GM18505 (cell line): ENCODE measurements at regions not wholly inside any gene's neighbourhood (a gene's known extent, or its start where the extent isn't known, plus 50 kb on each side); places are given as distances from the start of the nearest gene placed in this dataset.
A peak's percentile ranks its signal among the peaks of the same experiment; 100 is the strongest.

Experiments
- ATAC-seq: cut with Tn5 transposase; IDR thresholded peaks from one replicate; pipeline ENCODE4 v1.9.1; 2021; ENCODE audit not compliant: unreplicated experiment
- POLR2A ChIP-seq: IDR thresholded peaks from 4 replicates; pipeline ENCODE4 v1.6.1; 2011; ENCODE audit warnings: borderline replicate concordance; ENCODE audit not compliant: insufficient read depth, insufficient read length; ENCODE audit errors: extremely low read depth

DNA sequence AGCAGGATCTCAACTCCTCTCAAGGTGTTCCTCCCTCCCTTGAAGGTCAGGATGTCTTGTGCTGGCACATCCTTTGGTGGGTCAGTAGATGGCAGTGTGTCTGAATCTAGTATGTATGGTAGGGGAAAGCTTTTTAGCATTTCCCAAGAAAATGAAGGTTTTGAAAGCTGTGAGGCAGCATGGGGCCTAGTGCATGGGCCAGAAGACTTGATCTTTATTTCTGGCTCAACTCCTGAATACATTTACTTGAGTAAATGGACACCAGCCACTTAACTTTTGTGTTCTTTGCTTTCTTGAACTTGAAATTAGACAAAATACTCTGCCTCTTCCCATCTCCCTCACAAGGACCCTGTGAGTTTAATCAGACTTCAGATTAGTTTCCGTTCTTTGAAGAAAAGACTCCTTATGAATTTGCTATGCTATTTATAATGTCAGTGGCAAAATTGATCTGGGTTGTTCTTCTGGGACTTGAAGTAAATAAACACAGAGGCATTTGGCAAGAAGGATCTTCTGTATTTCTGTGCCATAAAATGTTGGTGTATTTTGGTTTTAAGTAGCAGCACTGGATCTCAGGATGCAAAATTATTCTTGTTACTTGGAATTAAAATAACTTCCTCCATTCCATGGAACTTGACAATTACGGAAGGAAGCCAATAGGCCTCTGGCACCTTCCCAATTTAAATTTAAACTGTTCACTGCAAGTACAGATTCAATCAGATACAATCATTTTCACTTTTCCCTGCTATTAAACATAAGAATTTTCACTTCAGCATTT lies 288.8 kb downstream of the CASP12 start:
- peak; percentile 84 for ATAC-seq

GRCh38 chr11:104602643-104603042 lies 295.6 kb downstream of the CASP12 start:
- no peak for TF ChIP-seq POLR2A
- ATAC-seq = no peak

More for the DNA sequence above, 288.8 kb downstream of the CASP12 start:
- TF ChIP-seq POLR2A = no peak

- TF ChIP-seq POLR2A = no peak
- no peak for ATAC-seq
Observed at GRCh38 chr11:104594228-104594958, 303.9 kb downstream of the CASP12 start.

DNA sequence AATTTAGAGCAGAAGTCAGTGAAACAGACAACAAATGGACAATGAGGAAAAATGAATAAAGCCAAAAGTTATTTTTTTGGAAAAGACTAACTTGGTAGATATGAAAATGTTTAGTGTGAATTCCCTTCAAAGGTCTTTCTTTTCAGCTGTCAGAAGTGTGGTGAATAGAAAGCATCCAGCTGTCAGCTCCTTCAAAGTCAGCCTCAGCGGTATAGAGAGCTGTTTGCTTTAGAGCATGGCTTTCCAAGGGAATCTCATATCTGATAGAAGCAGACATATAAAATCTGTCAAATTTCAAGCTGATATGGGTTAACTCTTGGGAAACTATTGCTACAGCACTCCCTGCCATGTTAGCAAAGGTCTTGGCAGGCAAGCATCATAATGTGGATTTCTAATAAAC lies 309.3 kb downstream of the CASP12 start:
- ATAC-seq = no peak
- no peak for TF ChIP-seq POLR2A

- ATAC-seq = no peak
Observed at GRCh38 chr11:104588446-104588845, 309.8 kb downstream of the CASP12 start.

GRCh38 chr11:104584823-104585222 lies 313.4 kb downstream of the CASP12 start:
- ATAC-seq = no peak
- no peak for TF ChIP-seq POLR2A

More at GRCh38 chr11:104588446-104588845, 309.8 kb downstream of the CASP12 start:
- TF ChIP-seq POLR2A = no peak

DNA sequence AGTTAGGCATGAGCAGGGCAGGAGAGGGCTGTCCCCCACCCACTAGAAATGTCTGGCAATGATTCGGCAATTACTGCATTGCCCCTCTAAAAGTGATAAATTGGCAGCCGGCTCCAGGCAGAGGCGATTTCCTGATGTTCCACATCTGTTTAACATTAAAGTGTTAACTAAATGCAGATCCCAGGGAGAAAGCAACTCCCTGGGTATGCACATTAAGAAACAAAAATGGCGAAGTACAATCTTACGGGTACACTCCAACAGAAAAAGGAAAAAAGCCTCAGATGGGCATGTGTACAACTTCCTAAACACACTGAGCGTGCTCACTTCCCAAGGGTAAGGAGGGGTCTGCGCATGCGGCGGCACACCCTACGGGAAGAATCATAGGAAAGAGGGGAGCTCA lies 314.4 kb downstream of the CASP12 start:
- ATAC-seq = no peak
- TF ChIP-seq POLR2A = no peak

DNA sequence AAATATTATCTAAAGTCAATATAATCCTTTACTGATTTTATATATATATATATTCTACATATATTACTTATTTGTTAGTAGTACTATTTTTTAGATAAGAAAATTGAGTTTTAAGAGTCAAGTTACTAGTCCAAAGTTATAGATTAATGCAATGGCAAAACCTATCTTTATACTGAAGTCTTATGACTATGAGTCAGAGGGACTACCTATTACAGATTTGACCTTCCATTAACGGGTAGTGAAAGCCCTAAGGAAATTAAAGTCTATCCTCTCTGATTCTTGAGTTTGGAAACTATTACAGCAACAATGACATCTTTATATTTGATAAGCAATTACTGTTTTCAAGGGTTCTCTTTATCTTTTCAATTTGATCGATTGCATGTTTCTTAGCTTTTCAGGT lies 315.8 kb downstream of the CASP12 start:
- ATAC-seq = no peak
- TF ChIP-seq POLR2A = no peak

DNA sequence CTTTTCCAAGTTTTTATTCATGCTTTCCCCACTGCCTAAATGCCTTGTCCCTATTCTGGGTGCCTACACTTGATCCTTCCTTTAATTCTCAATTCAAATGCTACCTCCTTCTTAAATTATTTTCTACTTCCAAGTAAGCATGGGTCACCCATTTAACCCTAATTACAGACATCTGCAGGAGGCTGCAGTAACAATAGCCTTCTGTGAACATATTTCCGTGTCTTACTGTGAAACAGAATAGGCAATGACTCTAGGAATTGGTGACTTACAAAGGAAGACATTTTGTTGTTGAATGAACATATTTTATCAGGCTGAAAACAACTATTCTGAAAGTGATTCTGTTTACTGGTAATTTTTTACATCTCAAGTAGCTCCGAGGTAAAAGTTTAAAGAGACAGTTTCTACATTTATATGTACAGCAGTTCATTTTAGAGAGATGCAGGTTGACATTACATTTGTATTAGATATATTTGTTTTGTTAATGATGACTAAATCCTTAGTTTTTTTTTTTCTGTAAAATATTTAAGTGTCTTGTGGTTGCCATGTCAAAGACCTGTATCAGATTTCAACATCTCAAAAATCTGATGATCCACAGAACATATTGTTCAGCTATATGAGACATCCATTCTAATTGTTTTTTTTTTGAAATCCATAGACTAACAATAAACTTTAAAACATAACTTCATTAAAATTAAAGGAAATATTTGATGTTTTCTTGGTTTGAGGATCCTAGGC lies 316.8 kb downstream of the CASP12 start:
- no peak for ATAC-seq
- no peak for TF ChIP-seq POLR2A

DNA sequence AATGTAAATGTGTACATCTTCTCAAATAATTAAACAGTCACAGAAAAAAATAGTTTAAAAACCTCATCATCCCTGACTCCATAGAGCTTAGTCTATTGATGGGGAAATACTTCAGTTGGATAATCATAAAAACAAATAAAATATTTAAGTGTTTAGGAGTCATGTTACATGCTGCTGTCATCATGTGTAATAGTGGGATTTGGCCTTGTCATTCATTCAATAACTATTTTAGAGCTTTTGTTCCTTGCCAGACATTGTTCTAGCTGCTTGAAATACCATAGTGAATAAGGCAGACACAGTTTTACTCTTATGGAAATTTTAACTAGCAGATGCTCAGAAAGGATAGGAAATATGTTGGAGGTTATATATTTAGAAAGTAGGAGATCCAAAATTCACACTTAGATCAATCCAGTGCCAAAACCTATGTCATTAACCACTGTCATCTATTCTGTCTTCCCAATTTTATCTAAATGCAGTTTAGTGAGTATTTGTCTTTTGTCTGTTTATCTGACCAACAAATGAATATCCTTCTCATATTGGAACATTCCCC lies 324.7 kb downstream of the CASP12 start:
- ATAC-seq = no peak
- TF ChIP-seq POLR2A = no peak

DNA sequence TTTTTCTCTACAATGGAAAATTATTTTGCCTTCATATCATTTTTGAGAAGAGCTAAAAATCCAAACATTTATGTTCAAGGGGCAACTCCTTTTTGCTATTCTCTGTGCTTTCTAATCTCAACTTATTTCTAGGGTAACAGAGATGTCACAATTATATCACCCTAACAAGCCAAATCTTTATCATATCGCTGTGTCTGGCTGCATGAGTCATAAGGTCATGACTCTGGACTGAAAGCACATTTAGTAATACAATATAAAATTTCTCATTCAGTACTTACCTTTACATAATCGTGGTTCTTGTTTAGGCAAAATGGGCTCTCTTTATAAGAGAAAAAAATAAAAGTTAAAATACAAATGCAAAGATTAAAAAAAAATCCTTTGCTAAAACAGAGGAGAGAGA lies 326.0 kb downstream of the CASP12 start:
- ATAC-seq = no peak
- no peak for TF ChIP-seq POLR2A

- no peak for ATAC-seq
- no peak for TF ChIP-seq POLR2A
Observed at GRCh38 chr11:104570078-104570701, 328.1 kb downstream of the CASP12 start.

GRCh38 chr11:104565583-104565961 lies 332.7 kb downstream of the CASP12 start:
- no peak for ATAC-seq
- no peak for TF ChIP-seq POLR2A

GRCh38 chr11:104564921-104565582 lies 333.2 kb downstream of the CASP12 start:
- no peak for ATAC-seq
- no peak for TF ChIP-seq POLR2A
